SIG-M5 treated with dmso at 0.1 percent for 504 hours (cell line): ENCODE measurements at regions not wholly inside any gene's neighbourhood (a gene's known extent, or its start where the extent isn't known, plus 50 kb on each side); places are given as distances from the start of the nearest gene placed in this dataset.

Experiments
- DNase-seq: peaks from one replicate; lab custom pipeline; 2025; ENCODE audit not compliant: unreplicated experiment; lab: John Stamatoyannopoulos, UW

DNA sequence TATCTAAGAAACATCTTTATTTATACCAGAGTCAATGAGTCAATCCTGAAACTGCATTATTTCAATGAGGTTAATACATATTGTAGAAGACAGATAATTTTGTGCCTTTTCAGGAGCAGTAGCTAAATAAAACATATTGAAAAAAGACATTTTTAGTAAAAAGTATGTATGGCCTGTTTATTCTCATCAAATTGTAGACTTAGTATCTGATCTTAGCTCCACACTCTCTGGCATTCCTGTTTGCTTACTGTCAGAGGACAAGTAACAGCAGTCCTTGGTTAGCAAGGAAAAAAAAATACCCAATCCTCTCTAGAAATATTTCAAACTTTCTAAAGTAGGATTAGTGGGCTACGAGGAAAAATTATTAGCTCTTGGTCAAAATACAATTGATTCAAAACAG, 50.5 kb upstream of the GUCY1A1 start:
- no peak for DNase-seq

GRCh38 chr4:155615081-155615887, 51.4 kb upstream of the GUCY1A1 start:
- DNase-seq = no peak

GRCh38 chr4:155614111-155614762, 52.4 kb upstream of the GUCY1A1 start:
- no peak for DNase-seq

DNA sequence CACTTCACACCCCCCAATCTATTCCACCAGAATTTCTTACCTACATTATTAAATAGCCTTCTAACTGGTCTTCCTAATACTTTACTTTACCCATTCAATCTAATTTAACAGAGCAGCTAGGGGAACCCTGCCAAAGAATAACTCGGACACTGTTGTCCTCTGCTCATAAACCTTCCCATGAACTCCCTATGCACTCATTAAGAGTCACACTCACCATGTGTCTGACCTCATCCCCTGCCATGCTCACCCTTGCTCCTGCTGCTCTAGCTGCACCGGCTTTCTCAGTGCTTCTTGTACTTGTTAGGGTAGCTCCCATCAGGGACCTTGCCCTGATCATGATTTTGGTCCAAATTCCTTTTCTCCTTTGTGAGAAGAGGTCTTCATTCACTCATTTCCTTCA, 54.6 kb upstream of the GUCY1A1 start:
- no peak for DNase-seq

GRCh38 chr4:155611501-155611900, 55.1 kb upstream of the GUCY1A1 start:
- no peak for DNase-seq

DNA sequence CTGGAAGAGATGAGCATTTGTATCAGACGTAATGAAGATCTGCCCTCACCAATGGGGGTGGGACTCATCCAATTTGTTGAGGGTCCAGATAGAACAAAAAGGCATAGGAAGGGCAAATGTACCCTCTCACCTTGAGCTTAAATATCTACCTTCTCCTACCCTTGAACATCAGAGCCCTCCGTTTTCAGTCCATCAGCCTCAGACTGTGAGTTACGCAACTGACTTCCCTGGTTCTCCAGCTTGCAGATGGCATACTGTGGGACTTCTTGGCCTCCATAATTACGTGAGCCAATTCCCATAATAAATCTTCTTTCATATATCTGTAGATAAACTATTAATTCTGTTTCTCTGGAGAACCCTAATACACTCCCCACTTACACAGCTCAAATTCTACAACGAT, 56.5 kb upstream of the GUCY1A1 start:
- DNase-seq = no peak

DNA sequence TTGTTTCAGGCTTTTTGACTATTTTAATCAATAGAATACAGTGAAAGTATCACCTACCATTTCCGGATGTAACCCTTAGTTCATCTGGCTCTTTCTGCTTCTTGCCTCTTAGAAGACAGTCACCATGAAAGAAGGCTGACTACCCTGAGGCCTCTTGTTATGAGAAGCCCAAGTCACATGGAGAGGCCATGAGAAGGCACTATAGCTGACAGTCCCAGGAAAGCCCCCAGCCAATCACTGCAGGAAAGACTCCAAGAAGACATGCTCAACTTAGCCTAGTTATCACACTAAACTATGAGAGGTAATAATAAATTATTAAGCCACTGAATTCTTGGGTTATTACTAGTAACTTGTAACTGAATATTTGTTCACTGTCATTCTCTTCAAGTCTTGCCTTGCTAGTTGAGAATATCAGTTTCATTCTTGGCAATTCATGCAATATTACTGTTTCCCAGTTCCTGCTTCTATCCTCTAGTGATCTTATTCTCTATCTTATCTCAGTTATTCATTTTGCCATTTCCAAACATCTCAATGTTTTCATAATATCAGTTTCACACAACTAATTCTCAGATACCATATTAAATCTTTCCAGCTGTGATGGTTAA, 57.1 kb upstream of the GUCY1A1 start:
- DNase-seq = no peak

DNA sequence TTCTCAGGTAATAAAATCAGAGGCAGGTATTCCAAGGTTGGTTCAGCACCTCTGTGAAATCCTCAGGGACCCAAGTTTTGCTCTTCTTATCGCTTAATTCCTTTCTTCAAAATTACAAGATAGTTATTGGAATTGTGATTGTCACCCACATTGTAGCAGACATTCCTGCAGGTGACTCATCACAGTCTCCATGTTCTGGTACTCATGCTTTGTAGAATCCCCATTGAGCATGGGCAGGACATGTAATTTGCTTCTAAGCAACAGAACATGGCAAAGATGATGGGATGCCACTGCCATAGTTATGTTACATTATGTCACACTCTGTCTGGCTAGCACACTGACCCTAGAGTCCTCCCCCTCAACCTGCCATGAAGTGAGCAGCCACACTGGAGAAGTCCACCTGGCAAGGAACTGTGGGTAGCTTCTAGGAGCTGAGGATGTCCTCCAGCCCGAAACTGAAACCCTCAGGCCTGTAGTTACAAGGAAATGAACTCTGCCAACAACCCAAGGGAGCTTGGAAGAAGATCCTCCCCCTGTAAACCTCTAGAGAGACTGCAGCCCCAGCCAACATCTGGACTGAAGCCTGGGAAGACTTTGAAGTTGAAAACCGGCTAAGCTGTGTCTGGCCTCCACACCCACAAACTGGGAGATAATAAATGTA, 58.3 kb upstream of the GUCY1A1 start:
- no peak for DNase-seq

- DNase-seq = no peak
These were observed 59.2 kb upstream of the GUCY1A1 start for GRCh38 chr4:155607481-155607880.

DNA sequence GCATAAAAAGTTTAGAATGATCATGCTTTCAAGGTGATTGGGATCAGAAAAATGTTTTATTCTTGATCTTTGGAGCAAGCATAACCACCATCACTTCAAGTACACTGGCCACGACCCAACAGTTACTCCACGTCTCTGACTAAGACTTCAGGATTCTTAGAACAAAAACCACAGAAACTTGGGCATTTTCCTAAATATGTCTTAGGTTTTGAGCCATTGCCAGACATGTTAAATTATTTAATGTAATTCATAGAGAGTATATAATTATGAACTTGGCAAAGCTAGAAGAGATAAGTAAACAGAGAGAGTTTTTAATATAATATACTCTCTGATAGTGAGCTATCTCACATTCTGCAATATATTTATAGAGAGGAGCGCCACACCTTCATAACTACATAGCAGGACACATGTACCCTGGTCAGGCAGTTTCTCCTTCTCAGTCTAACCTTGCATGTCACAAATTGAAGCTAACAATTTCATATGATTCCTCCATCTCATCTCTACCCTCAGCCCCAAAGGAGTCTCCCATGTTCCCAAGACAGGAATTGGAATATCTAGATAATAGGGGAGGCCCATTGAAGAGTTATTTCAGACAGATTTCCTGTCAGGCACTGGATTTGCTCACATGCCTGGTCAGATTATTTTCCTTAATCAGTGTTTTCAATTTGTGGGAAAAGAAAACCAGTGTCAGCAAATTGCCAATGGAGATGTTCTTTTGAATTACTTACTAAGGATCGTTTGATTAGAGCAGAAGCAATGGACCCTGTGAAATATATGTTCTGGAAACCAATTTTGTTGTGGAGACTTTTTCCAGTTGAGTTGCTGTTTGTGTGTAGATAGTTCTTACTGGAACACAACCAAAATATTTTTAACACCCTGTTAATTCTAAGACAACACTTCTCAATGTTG, 61.7 kb upstream of the GUCY1A1 start:
- no peak for DNase-seq

GRCh38 chr4:155603360-155603891, 63.2 kb upstream of the GUCY1A1 start:
- DNase-seq = no peak

DNA sequence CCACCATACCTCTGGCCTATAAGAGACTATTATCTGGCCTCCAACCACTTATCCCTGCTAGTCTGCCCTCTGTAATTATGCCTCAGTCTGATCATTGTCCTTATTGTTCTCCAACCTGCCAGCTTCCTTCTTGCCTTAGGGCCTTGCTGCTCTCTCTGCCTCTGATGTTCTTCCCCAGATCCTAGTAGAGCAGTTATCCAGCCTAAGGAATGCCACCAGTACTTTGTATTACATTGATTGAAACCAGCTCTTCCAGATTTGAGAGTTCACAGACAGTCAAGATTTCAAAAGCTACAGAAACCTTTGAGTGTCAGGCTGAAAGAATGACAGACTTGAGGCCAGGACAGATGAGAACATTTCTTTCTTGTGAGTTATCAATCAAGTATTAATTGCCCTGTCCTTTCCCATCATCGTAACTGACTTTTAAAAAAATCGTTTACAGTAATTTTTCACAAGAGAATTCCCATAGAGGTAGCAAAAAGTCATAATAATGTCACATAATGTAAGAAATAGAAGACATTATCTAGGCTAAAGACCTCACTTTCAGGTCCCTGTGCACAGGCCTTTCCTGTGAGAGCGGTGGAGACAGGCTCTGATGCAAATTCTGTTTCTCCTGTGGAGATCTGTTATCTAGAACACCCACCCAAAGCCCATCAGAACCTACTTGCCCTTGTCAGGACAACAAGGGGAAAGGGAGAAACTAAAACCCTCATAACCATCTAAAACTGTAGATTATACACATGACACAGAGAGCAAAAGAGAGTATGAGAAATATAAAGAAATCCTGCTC, 64.1 kb upstream of the GUCY1A1 start:
- no peak for DNase-seq

DNA sequence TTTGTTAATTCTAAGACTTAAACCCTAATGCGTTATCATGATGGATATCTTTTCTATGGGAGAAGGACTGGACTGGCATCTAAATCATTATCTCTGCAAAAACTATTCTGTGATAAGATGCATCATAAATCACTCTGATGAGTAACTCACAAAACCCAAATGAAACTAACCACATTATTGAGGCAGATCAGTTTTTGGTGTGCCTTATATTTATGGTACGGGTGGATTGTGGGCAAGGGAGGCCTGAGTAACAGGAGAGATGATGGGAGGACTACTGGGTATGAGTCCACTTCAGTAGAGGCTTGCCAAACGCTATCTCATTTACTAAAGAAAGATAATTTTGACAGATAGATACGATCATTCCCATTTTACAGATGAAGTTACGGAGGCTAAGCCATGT, 66.4 kb upstream of the GUCY1A1 start:
- DNase-seq = no peak

GRCh38 chr4:155599596-155599995, 67.1 kb upstream of the GUCY1A1 start:
- DNase-seq = no peak

GRCh38 chr4:155599085-155599484, 67.6 kb upstream of the GUCY1A1 start:
- no peak for DNase-seq

GRCh38 chr4:155597933-155598451, 68.7 kb upstream of the GUCY1A1 start:
- no peak for DNase-seq

GRCh38 chr4:155597281-155597680, 69.4 kb upstream of the GUCY1A1 start:
- no peak for DNase-seq

- DNase-seq = no peak
These were observed 72.9 kb upstream of the GUCY1A1 start for GRCh38 chr4:155593793-155594192.

DNA sequence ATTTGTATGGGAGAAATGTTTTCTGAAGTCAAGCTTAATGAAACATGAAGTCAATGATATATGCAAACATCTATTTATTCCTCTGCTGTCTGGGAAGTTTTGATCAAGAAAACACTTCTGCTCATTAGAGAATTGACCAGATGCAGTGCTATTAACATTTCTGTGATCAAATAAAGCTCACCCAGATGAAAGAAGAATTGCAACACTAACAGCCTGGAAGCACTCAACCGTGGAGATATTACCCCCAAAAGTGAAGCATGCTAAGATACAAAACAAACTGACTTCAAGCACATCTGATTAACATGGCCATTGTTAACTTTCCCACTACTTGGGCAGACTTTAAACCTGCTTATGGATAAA, 73.7 kb upstream of the GUCY1A1 start:
- no peak for DNase-seq
